Posterior vena cava (tissue), 2 donors: ENCODE measurements at regions not wholly inside any gene's neighbourhood (a gene's known extent, or its start where the extent isn't known, plus 50 kb on each side); places are given as distances from the start of the nearest gene placed in this dataset.
A peak's percentile ranks its signal among the peaks of the same experiment; 100 is the strongest.
"Not testable (repeated sequence)": the region's sequence is repeated elsewhere in the genome, so short reads cannot be mapped to it uniquely, and the experiment has no call there.

ENCODE experiments used
- DNase-seq: peaks from one replicate; pipeline ENCODE4 v3.0.0-alpha.2; 2020; ENCODE audit warnings: low spot score
- intact Hi-C, 2 donors: fragments of 100-400 bp; cut with DNase I; formaldehyde crosslinking; loops; one replicate each; pipeline versions ENCODE4 v1.14.1 to v1.14.2; 2022 to 2023
- donor health status: DM: yes; HTN: yes; CAD: no.
- donor health status: DM: yes; HTN: yes; CAD: no.

- DNase-seq, result no peak
- intact Hi-C loops, result no loop called here
Measured at GRCh38 chr2:118747066-118747465, 100.4 kb downstream of the EN1 start.

GRCh38 chr2:118744682-118745181 lies 102.7 kb downstream of the EN1 start:
- DNase-seq, intact Hi-C loops: not testable (repeated sequence)

DNA sequence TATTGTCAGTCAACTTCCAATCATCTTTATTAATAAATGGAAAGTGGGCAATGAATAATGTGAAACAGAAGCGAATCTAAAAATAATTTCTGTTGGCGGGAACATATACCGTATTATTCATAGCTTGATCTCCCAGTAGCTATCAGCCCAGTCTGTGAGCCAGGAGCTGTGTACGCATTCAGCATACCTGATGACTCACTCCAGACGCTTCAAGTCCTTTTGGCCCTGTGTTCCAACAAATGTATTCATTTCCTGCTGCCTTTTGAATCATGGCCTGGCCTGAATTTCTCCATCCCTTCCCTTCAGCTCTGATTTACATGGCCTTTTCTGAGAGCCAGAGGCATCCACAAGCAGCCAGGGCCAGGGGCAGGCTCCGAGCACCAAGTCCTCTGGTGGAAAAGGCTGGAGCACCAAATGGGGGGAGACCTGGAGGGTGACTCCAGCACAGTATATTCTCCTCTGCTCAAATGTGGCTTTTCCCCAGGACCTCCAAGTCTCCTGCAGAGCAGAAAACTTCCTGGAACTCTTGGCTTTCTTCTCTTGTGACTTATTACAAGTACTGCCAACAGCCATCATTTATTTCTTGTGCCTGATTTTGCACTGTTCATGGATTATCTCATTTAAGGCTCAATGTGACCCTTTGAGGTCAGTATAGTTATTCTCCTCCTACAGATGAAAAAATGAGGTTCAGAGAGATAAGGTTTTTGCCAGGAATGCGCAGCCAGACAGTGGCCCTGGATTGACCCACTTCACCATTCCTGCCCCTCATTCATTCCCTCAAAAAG lies 108.7 kb downstream of the EN1 start:
- DNase-seq, result peak; percentile 86
- intact Hi-C loops, result no loop called here

DNA sequence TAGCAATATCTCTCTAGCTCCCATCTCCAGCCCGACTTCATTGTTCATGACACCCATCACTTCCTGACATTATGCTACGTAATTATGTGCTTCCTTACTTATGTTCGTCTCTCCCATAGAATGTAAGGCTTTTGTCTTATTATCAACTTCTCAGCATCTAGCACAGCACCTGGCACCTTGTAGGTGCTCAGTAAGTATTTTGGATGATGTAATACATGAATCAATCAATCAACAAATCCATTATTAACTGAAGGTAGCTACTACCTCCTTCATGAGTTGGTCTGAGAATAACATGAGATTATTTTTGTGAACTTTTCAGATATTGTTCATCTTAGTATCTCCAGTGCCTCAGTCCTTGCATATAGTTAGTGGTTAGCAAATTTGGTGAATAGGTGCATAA lies 109.3 kb downstream of the EN1 start:
- DNase-seq, result no peak
- intact Hi-C loops, result no loop called here

DNA sequence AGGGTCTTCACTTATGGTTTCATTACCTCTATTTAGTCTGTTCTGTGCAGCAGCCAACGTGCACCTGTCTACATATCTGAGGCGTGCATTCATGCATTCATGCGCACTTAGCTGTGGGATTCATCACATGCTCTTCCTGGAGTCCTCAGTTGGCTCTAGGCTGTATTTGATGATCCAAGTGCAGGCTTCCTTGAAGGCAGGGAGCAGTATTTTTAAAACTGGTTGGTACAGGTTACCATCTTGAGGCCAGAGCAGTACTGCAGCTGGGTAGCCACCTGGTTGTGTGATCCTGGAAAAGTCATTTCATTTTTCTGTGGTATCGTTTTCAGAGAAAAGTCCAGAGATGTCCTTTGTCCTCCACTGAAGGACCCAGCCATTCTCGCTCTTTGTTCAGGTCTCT lies 109.8 kb downstream of the EN1 start:
- intact Hi-C loops, result no loop called here
- DNase-seq, result no peak

GRCh38 chr2:118732432-118732831 lies 115.0 kb downstream of the EN1 start:
- intact Hi-C loops, result no loop called here
- no peak for DNase-seq

DNA sequence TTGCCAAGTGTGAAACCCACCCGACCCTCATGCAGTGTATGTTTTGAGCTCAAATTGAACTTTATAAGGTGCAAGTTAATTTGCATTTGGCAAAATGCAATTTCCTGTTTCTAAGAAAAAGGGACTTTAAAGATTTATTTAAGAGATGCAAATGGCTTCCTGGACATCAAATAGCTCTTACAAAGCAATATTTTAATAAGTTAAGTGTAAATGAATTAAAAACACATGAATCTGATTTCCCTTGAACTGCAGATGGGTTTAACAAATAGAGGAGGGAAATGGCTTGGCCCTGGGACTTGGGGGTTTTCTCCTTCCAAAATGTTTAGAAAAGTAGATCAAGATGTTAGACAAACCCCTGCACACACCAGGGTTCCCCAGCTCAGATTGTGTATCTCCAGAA lies 116.0 kb downstream of the EN1 start:
- intact Hi-C loops, result no loop called here
- no peak for DNase-seq

- DNase-seq, result no peak
- intact Hi-C loops, result no loop called here
Measured at GRCh38 chr2:118730405-118730804, 117.0 kb downstream of the EN1 start.

DNA sequence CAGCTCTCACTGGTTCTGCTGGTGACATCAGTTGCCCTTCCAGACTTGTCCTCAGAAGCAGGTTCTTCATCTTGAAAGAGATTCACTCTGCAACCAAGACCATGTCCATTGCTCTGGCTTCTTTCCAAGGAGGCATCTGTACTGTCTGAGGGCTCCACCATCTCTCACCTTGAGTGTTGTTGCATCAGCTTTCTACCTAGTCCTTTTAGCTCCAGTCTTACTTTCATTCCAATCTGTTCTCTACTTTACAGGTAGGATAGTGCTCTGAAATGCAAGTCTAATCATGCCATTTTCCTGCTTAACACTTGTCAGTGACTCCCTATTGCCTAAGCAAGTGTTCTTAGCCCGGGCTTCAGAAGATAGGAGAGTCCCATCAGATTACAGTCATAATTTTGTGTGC lies 117.7 kb downstream of the EN1 start:
- intact Hi-C loops, result no loop called here
- no peak for DNase-seq

- no peak for DNase-seq
- intact Hi-C loops, result no loop called here
Measured at GRCh38 chr2:118728984-118729383, 118.5 kb downstream of the EN1 start.

DNA sequence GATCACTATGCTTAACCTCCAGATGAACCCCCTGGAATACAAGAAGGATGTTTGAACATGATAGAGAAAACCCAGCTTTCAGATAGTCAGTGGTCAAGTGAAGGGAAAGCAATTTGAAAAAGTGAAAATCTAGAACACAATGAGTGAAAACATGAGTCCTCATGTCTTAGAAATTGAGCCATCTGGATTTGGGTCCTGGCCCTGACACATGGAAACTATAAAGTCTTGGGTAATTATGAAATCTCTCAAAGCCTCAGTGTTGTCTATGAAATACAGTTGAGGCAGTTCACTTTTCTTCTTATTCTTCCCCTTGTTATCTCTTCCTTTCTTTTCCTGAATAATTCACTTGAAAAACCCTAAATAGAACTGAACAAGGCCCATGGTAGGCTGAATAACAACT lies 120.6 kb downstream of the EN1 start:
- DNase-seq, result no peak
- intact Hi-C loops, result no loop called here

DNA sequence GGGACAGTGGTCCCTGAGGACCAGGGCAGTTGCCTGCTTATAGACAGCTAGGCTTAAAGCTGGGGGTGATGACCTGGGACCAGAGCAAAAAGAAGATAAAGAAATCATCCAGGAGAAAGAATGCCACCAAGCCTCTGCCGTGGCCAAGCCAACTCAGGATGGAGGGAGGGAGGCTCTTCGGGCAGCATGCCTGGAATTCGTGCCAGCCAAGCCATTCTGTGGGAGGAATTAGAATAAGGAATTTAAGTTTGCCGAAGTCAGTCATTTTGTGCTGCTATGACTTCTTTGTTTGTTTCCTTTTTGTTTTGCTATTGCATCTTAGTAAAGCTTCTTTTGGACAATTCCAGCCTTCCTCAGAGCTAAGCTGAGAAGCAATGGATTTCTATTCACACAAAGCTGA lies 124.1 kb downstream of the EN1 start:
- intact Hi-C loops, result loop anchor here in 1 of 2 donors (5.0 kb wide), 1 partner anchor 771 kb away; no protein-coding TSS in a partner anchor
- DNase-seq, result no peak

DNA sequence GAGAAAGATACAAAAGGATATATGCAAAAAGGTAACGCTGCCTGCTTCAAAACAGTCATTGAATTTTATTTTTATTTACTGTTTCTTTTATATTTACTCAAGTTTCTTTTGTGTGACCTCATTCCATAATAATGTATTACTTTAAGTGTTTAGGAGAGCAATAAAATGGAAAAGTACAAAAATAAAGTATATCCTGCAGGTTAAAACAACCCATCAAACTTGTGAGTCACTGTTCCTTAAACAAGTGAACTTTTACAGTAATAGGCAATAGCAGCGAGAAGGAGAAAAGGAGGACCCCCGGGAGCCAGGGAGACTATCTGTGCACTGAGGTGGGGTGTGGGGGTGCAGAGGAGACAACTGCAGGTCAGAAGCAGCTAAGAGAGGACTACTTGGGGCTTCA lies 124.5 kb downstream of the EN1 start:
- DNase-seq, result no peak
- intact Hi-C loops, result loop anchor here in 1 of 2 donors (5.0 kb wide), 1 partner anchor 771 kb away; no protein-coding TSS in a partner anchor

- intact Hi-C loops, result loop anchor here in 1 of 2 donors (5.0 kb wide), 1 partner anchor 770 kb away; no protein-coding TSS in a partner anchor
- DNase-seq, result no peak
Measured at GRCh38 chr2:118721817-118722551, 125.5 kb downstream of the EN1 start.

- DNase-seq, result no peak
- intact Hi-C loops, result loop anchor here in 1 of 2 donors (5.0 kb wide), 1 partner anchor 769 kb away; no protein-coding TSS in a partner anchor
Measured at GRCh38 chr2:118720866-118721265, 126.6 kb downstream of the EN1 start.

DNA sequence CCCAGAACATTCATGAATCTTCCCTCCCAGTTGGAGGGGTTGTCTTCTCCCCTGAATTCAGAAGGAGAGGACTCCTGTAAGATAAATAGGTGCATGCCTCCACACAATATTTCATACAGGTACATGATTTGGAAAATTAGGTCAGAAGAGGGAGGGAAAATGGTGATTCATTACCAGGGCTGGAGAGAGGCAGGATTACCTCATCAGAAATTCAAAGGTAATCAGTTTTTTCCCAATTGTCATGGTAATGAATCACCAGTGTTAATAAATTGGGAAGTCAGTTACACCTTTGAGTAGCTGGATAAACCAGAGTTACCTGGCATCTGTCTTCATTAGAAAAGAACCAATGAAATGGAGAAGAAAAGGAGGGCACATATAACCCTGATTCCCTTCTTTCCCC lies 128.5 kb downstream of the EN1 start:
- no peak for DNase-seq
- intact Hi-C loops, result no loop called here

- no peak for DNase-seq
Measured at GRCh38 chr2:118716102-118716501, 131.3 kb downstream of the EN1 start.

DNA sequence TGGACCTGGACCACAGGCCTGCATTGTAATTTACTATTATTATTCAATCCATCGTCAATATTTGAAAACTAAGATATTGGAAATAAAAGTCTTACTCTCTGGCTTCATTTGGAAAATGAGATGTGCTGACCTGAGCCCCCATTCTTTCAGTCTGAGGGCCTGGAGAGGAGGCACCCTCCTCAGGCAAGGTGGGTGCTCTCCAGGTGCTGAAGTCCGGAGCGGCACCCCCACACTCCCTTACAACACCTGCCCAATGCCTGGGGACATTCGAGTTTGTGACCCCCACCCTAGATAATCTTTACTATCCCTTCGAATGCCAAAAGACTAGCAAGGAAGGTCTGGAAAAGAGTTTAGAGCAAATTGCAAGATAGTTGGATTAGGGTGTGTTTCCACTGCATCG lies 133.3 kb downstream of the EN1 start:
- no peak for DNase-seq
- intact Hi-C loops, result no loop called here

More at GRCh38 chr2:118716102-118716501, 131.3 kb downstream of the EN1 start:
- intact Hi-C loops, result no loop called here

GRCh38 chr2:118711603-118712002 lies 135.8 kb downstream of the EN1 start:
- intact Hi-C loops, result no loop called here
- DNase-seq, result no peak

DNA sequence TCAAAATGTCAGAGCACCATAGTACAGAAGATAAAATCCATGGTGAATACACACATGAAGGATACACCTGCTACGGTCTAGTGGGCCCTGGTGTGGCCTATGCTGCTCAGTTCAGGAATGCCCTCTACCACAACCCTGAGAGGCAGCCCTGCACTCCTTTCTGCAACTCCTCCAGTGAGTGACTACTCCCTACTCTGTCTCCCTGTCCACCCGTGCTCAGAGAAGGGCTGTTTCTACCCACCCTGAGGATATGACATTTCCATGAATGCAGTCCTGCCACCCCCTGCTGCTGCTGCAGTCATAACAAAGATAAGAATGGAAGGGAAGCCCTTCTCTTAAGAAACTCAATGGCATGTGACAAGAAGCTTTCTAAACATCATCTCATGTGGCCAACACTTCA lies 137.0 kb downstream of the EN1 start:
- intact Hi-C loops, result no loop called here
- no peak for DNase-seq
